HG02852 (cell line): ENCODE measurements at regions not wholly inside any gene's neighbourhood (a gene's known extent, or its start where the extent isn't known, plus 50 kb on each side); places are given as distances from the start of the nearest gene placed in this dataset.

Source experiments
- ATAC-seq: cut with Tn5 transposase; IDR thresholded peaks from one replicate; pipeline ENCODE4 v1.9.1; 2021; ENCODE audit warnings: mild to moderate bottlenecking, moderate library complexity; ENCODE audit not compliant: unreplicated experiment

DNA sequence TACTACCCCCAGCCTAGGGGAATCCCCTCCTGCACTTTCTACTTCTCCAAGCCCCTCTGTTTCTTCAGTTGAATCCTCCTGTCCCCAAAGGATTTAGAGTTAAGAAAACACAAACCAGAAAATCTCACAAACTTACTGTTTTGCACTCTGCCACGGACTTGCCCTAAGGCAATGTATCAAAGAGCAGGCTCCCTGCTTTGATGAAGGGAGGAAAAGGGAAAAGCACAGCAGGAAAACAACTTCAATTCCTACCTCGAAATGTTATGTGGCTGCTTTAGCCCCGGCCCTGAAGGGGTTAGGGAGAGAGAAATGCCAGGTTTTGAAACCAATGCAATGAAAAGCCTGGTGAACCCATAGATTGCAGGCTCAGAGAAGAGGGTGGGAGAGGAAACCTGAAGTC lies 254.7 kb downstream of the MAN2A1 start:
- no peak for ATAC-seq

- no peak for ATAC-seq
Observed at GRCh38 chr5:109945097-109945678, 255.5 kb downstream of the MAN2A1 start.

DNA sequence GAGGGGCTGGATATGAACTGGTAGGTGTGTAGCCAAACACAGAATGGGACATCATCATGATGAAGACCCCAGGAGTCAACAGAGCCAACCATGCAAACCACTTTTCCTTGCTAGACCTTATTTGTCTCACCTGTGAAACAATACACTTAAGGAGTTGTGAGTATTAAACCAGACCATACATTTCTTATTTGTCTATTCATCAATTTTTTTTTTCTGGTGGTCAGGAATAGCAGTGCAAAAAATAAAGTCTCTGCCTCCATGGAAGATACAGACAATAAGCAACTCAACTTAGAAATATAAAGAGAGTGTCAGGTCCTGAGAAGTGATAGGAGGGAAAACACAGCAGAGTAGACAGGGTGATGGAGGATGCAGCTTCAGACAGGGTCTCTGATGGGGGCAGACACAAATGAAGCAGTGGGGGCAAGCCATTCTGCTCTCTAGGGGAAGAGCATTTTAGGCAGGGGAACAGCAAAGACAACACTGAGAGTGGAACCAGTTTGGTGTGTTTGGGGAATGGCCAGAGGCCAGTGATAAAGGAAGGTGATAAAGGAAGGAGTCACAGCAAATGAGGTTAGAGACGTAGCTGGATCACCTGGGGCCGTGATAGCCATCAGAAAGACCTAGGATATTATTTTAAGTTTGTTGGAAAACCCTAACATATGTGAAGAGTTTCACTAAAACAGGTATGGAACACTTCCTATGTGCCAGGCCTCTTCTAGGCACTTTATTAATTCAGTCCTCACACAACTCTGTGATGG lies 256.2 kb downstream of the MAN2A1 start:
- no peak for ATAC-seq

GRCh38 chr5:109946610-109947009 lies 256.9 kb downstream of the MAN2A1 start:
- ATAC-seq: no peak

DNA sequence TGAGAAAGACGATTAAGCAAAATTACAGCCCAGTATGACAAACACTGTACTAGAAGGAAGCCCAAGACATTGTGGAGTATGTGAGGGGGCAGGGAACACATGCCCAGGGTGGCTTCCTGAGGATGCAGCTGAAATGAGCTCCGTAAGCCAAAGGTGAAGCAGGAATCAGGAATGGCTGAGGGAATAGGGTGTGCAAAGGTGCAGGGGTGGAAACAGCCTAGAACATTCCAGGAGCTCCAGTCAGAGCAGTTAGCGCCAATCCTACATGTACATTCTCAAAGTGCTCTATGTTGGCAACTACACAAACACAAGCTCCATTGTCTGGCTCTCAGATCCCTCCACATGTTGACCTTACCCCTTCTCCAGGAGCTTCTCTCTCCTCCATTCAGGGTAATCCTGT lies 257.9 kb downstream of the MAN2A1 start:
- ATAC-seq: no peak

- ATAC-seq: no peak
Observed at GRCh38 chr5:109950634-109951033, 260.9 kb downstream of the MAN2A1 start.

DNA sequence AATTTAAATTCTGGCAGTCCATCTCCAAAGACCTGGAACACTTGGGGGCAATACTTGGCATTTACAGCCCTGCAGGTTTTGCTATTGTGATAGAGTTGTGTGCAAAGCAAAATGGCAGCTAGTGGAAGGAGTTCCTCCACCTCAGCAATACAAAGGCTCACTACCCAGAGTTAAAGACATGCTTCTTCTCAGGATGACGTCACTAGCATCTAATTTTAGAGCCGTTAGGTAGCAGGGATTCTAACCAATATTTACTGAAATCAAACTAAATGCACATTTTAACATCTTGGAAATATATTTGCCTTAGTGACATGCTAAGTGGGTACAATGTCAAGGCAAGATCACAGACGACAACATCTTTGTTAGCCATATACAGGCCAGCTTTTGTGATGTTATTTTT lies 261.6 kb downstream of the MAN2A1 start:
- no peak for ATAC-seq

DNA sequence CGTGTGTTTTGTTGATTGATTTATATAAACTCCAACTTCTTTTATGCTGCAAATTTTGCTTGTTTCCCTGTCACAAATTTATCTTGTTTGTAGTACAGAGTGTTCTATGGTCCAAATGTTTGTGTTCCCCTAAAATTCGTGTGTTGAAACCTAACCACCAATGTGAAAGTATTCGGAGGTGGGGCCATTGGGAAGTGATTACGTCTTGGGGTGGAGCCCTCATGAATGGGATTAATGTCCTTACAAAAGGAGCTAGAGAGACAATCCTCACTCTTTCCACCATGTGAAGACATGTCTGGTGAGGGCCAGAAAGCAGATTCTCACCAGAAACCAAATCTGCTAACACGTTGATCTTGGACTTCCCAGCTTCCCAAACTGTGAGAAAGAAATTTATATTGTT lies 262.0 kb downstream of the MAN2A1 start:
- no peak for ATAC-seq

- ATAC-seq: no peak
Observed at GRCh38 chr5:109953761-109954160, 264.0 kb downstream of the MAN2A1 start.

DNA sequence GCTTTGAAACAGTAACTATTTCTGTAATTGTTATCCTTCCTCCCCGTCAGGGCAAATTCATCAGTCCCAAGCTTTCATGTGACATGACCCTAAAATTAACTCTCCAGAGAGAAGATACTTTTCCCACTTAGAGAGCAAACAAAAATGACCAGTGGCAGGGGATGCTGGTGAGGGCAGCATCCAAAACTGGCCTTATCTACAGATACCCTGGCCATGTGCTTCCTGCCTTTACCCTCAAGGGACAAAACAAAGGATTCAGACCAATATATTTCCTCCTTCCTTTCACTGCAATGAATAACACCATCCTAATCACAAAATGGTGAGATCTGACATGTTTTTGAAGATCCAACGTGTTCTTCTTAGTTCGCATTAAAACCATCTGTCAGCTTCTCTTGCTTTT lies 267.2 kb downstream of the MAN2A1 start:
- no peak for ATAC-seq

- ATAC-seq: no peak
Observed at GRCh38 chr5:109958082-109958481, 268.4 kb downstream of the MAN2A1 start.

DNA sequence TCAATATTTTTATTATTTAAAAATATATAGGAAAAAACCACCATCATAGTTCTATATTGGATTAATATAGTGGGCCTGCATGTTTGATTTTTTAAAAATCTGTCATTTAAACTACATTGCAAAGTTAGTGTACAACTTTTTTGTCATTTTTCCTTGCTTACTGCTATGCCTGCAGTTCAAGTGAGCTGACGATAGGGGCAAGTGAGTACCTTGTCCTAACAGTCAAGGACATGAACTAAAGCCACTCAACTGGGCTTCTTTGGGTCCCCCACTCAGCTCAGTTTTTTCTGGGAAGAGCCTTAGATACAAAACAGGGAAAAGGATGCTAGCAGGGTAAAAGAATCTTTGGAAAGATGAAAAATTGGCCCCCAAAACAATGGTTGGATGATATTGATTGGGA lies 269.9 kb downstream of the MAN2A1 start:
- no peak for ATAC-seq

GRCh38 chr5:109961751-109962150 lies 272.0 kb downstream of the MAN2A1 start:
- no peak for ATAC-seq

GRCh38 chr5:109962882-109963603 lies 273.3 kb downstream of the MAN2A1 start:
- ATAC-seq: no peak

DNA sequence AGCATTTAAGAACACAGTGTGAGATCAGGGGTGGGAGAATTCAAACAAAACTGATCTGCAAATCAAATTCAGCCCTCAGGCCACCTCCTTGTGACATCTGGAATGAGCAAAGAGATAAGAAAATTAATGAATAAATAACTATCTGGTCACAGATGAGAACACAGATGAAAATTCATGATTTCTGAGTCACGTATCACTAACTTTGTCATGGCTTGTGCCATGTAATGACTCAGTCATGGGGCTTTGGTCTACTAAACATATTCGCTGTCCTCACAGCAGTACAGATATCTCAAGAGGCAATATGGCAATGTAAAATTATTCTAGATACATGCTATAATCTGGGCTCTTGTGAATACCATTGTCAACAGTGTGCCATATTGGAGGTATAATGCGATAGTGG lies 274.4 kb downstream of the MAN2A1 start:
- no peak for ATAC-seq

DNA sequence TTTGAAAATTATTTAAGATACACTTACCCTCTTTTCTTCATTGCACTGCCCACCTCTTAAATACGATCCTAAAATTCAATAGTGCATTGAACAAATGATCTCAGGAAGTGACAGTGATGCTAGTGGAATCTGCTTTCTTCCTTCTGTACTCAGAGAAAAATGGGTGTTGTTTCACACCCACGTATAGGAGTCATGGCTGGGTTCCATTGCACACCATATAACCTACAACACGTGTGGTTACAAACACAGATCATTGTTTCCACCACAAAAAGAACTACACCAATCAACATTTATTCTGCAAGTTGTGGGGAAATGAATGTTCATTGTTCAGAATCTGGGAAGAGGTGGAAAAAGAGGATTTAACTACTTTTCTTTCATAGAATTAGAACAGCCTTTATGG lies 275.9 kb downstream of the MAN2A1 start:
- no peak for ATAC-seq

GRCh38 chr5:109971968-109972367 lies 282.2 kb downstream of the MAN2A1 start:
- no peak for ATAC-seq

DNA sequence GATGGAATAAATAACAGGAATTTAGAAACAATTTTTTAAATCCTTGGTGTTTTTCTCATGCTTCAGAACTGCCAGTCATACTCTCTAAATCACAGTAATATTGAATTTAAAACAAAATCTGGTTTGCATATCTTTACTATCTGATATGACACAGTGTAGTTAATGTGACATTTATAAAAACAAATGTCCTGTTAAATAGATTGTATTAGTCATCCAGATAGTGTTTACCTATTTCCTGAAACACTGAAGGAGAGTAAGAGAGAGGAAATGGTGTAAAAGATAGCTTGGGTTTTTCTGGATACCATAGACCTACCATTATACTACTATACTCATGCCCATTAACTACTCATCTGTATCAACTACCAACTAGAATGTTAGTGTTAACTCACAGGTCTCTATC lies 292.3 kb downstream of the MAN2A1 start:
- no peak for ATAC-seq

- no peak for ATAC-seq
Observed at GRCh38 chr5:109982966-109983534, 293.3 kb downstream of the MAN2A1 start.

DNA sequence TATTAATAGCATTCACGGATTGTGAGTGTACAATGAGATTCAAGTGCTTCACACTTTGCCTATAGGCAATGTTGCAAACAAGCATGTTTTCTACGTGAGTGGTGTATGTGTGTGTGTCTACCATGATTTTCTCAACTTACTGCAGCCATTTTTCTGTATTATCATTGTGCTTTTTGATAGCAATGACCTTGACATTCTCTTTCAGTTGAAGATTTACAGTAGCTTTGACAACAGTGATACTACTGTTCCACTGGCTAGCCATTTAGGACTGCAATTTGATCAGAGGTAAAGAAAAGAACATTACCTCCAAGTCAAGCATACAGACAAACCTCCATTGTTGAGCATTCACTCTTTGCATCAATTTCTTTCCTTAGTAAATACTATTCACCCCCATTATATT lies 297.0 kb downstream of the MAN2A1 start:
- ATAC-seq: no peak

GRCh38 chr5:109987355-109987754 lies 297.6 kb downstream of the MAN2A1 start:
- ATAC-seq: no peak

DNA sequence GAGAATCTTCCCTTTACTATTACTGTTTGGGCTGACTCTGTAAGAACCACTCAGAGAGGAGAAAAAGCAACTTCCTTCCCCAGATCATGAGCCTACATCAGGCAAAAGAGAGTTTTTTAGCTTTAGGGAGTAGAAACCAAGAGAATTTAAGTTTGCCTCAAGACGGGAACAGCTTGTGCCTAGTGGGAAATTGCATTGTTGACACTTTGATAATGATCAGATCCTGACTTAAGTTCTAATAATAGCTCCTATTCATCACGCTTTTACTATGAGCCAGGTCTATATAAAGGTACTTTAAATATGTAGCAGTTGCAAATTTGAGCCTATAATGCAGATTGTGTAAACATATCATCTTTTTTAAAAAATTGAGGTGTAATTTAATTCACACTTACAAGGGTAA lies 298.2 kb downstream of the MAN2A1 start:
- ATAC-seq: no peak
